Right ventricle myocardium inferior (tissue), 1 donor: ENCODE measurements at regions not wholly inside any gene's neighbourhood (a gene's known extent, or its start where the extent isn't known, plus 50 kb on each side); places are given as distances from the start of the nearest gene placed in this dataset. TPM values are rescaled to one million over a fixed set of nuclear protein-coding genes. Genes with fewer than 3 reads are reported as not detected.

ENCODE experiments used
- ATAC-seq: fragments of 200-7000 bp; cut with Tn5 transposase; one replicate; pipeline ENCODE4 v1.9.1; 2020; ENCODE audit warnings: mild to moderate bottlenecking, moderate library complexity
- DNase-seq: peaks from one replicate; pipeline ENCODE4 v3.0.0; 2021; ENCODE audit errors: missing footprints
- intact Hi-C: fragments of 100-400 bp; cut with DNase I; formaldehyde crosslinking; loops from one replicate; pipeline ENCODE4 v1.11.0; 2022
- microRNA-seq: library from miRNA; unstranded; fragments of <30 nt; microRNA quantifications from one replicate; pipeline ENCODE4 v1.2.0, GENCODE V29; 2020
- donor health status: DM: no; HTN: yes; CAD: no; lungs with severe emphysema.

DNA sequence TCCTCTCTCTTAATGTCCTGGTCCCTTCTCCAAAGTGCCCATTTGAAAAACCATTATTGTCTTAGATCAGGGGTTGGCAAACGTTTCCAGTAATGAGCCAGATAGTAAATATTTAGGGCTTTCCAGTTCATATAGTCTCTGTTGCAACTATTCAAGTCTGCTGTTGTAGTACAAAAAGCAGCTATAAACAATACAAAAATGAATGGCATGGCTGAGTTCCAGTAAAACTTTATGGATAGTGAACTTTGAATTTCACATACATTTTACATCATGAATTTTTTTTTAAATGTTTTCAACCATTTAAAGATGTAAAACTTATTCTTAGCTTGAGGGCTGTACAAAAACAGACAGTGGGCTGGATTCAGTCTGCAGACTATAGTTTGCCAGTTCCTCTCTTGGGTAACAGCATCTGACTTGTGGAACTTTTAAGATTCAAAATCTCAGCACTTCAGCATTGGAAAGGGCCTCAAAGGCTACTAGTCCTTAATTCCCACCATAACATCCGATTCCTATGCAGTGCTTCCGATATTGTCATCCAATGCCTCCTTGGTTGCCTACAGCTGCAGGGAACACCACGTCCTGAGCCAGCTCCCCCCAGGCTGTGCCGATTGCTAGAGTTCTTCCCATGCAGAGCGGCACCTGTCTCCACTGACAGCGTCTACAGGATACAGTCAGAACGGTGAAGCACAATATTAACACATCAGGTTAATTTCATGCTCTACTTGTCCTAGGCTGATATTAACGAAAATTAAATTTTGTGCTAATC, 65.6 kb upstream of the E2F8 start:
- no peak for DNase-seq
- intact Hi-C loops = no loop called here

DNA sequence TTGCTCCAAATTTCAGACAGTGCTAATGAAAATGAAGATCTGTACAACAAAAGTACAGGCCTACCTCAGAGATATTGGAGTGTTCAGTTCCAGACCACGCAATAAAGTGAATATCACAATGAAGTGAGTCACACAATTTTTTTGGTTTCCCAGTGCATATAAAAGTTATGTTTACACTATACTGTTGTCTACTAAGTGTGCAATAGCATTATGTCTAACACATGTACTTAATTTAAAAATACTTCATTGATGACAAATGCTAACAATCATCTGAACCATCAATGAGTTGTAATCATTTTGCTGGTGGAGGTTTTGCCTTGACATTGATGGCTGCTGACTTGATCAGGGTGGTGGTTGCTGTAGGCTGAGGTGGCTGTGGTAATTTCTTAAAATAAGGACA, 60.6 kb upstream of the E2F8 start:
- ATAC-seq (no peak), DNase-seq (no peak)
- intact Hi-C loops = no loop called here

More for the DNA sequence above, 65.6 kb upstream of the E2F8 start:
- no peak for ATAC-seq

DNA sequence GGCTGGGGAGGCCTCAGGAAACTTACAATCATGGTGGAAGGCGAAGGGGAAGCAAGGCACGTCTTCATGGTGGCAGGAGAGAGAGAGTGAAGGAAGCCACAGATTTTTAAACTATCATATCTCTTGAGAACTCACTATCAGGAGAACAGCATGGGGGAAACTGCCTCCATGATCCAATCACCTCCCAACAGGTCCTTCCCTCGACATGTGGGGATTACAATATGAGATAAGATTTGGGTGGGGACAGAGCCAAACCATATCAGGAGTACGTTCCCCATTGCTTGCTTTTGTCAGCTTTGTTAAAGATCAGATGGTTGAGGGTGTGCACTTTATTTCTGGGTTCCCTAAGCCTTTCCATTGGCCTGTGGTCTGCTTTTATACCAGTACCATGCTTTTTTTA, 53.7 kb upstream of the E2F8 start:
- DNase-seq (no peak), ATAC-seq (no peak)
- intact Hi-C loops = no loop called here

DNA sequence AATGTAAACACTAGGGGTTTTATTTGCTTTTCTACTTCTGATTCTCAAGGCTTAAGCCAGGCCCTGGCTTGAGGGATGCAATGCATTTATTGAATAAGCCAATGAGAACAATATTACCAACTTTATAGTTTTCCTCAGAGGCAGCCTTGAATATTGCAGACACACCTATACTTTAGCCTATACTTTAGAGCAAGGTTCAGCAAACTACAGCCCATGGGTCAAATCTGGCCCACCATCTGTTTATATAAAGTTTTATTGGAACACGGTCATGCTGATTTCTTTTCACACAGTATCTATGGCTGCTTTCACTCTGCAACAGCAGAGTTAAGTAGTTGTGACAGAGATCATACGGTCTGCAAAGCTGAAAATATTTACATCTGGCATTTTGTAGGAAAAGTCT, 50.3 kb upstream of the E2F8 start:
- no peak for DNase-seq
- intact Hi-C loops = no loop called here
- no peak for ATAC-seq

Small RNA genes in the stretch of these regions (microRNA-seq; reads per million reads assigned to microRNA genes)
- not detected for gene MIR4486
